Renal pelvis (tissue), 1 donor: ENCODE measurements at regions not wholly inside any gene's neighbourhood (a gene's known extent, or its start where the extent isn't known, plus 50 kb on each side); places are given as distances from the start of the nearest gene placed in this dataset.
A peak's percentile ranks its signal among the peaks of the same experiment; 100 is the strongest.
"Not testable (repeated sequence)": the region's sequence is repeated elsewhere in the genome, so short reads cannot be mapped to it uniquely, and the experiment has no call there.

Experiments used
- DNase-seq: peaks from one replicate; pipeline ENCODE4 v3.0.0-alpha.2; 2013

DNA sequence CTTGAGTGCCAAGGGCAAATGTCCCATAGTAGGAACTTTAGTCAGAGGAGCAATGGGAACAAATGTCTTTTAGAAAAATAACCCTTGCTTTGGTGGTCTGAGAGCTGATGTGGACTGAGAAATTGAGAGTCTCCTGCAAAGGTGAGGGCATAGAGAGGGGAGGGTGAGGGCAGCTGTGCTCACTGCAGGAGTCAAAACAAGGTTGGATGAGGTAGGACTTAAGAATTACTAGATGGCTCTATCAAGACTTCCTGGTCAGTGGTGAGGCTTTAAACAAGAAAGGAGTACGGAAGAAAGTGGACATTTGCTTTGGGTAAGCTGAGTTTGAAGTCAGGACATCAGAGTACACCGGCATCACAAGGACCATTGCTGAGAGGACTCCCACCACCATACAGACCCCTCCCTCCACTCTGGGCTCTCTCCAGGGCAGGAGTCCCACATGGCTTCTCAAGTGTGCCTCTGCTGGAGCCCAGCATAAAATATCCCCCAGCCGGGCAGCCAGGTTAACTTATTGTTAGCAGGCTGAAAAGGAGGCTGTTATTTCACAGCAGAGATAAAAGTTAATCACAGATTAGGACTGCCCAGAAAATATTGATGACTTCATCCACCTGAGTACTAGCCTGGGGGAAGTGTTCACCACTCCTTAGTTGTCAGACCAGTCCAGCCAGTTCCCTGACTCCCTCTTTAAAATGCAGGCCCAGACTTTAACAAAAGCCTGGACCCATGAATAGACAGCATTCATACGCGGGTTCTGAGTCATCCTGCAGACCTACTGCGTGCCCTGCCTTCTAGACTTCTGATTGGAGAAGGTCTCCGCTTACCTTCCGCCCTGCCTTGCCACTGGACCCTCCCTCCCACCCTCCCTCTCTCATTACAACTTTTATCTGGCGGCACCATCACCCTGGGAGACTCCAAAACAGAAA is 167.2 kb downstream of the BCL2L11 start:
- DNase-seq, result peak; percentile 34

DNA sequence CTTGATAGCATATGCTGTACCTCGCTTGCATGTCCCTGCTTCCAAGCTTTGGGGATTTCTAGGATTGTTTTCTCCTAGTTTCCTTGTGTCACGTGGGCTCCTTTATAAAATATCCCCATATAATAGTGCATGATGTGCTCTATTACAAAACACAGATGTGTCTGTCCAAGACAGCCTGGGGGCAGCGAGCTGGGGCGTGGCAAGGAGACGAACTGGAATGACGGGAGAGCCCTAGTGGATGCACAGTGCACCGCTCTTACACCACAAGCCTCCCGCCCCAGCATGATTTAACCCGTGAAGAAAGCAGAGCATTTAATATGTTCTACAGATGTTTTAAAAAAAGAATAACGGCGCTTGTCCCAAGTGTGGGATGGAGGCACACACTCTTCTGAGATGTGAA is 169.7 kb downstream of the BCL2L11 start:
- DNase-seq, result not testable (repeated sequence)

DNA sequence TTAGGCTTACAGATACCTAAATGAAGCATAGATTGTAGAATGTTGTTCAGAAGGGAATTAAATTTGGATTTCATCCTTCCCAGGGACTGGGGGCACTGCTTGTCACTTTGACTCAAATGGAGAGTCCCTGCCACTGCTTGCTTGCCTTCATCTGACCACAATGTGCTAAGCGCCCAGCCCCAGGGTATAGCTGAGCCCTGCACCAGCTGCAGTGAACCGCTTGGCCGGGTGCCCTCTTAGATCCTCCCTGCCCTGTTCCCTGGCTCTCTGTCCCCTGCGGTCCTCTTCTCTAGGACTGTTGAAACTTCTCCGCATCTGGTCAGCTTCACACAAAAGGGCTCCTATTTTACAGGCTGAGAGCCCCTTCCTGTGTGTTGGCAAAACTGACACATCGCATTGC is 170.9 kb downstream of the BCL2L11 start:
- not testable (repeated sequence) for DNase-seq

DNA sequence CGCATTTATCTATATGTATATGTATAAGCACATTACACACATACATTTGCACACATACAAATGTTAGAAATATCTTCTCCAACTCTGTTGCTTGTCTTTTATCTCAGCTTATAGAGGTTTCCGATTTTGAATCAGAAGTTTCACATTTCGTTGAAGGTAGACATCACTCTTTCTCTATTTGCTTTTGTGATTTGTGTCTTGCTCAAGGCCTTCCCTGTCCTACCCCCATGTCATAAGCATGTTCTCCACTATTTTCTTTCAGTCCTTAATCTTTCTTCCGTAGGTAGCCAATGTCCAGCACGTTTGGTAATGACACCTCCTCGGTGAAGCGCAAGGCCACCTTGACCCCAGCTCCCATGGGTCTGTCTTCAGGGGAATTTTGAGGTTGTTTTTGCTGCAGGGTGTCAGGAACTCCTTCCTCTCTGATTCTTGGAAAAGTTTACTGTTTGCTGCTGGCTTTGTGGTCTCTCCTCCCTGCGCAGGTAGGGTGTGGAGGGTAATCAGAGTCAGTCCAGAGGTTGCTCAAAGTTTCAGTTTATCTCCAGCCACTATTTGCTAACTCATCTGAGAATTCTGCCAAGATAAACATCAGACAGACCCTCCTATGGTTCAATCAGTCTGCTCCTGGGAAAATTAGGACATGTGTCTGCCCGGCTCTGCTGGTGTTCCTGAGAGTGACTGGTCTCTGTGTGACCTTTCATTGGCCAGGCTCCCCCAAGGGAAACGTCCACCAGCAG is 171.7 kb downstream of the BCL2L11 start:
- DNase-seq, result not testable (repeated sequence)

GRCh38 chr2:111294699-111295098 is 174.0 kb downstream of the BCL2L11 start:
- not testable (repeated sequence) for DNase-seq

GRCh38 chr2:111296122-111296804 is 175.5 kb downstream of the BCL2L11 start:
- DNase-seq, result not testable (repeated sequence)

DNA sequence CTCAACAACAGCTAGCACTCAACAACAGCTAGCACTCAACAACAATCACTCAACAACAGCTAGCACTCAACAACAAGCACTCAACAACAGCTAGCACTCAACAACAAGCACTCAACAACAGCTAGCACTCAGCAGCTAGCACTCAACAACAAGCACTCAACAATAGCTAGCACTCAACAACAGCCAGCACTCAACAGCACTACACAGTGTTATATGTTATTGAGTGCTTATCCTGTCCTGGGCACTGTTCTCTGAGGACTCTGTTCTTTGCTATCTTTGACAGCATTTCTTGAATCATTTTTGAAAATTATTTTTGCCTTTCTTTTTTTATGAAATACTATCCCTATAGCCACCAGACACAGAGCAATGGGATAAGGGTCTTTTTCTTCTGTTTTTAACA is 176.4 kb downstream of the BCL2L11 start:
- not testable (repeated sequence) for DNase-seq

DNA sequence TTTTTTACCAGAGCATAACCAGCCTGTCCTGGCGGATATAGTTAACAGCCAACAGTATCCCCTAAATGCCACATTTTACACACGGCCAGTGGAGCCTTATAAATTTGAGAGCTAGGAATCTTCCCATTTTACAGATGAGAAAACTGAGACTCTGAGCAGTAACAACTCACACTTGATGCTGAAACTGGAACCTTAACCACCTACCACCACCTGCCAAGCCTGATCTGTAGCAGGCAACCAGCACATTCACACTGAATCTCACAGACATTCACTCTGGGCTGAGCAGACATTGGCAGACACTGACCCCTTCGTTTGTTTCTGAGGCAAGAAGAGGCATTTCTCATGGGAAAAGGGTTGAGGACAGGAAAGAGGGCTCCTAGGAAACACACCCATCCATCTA is 178.2 kb downstream of the BCL2L11 start:
- not testable (repeated sequence) for DNase-seq

DNA sequence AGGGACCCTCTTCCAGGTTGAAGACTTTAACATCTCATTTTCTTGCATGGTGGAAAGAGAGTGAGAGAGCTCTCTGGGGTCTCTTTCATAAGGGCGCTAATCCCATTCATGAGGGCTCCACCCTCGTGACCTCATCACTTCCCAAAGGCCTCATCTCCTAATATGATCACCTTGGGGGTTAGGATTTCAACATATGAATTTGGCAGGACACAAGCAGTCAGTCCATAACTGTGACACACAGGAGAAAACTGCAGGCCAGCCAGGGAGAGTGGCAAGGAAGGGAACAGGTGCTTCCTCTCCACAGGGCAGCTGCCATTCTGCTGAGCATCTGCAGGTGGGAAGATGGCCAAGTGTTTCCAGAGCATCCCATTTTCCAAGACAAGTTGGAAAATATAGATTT is 178.9 kb downstream of the BCL2L11 start:
- not testable (repeated sequence) for DNase-seq

DNA sequence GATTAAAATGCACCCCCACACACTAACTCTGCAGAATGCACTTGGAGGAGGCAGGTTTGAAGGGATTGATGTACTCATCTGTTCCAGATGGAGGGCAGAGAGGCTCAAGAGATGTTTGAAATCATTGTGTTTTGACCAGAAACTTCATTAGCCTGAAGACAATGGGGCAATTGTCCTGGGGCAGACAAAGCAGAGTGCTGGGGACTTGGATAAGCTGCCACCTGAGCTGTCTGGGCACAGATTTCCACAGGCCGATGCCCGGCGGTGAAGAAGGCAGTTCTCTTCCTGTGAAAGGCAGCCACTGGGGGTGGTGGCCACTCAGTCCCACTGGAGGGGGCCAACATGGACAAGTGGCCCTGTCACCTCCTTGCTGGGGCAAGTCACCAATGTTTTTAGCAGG is 181.0 kb downstream of the BCL2L11 start:
- DNase-seq, result not testable (repeated sequence)

DNA sequence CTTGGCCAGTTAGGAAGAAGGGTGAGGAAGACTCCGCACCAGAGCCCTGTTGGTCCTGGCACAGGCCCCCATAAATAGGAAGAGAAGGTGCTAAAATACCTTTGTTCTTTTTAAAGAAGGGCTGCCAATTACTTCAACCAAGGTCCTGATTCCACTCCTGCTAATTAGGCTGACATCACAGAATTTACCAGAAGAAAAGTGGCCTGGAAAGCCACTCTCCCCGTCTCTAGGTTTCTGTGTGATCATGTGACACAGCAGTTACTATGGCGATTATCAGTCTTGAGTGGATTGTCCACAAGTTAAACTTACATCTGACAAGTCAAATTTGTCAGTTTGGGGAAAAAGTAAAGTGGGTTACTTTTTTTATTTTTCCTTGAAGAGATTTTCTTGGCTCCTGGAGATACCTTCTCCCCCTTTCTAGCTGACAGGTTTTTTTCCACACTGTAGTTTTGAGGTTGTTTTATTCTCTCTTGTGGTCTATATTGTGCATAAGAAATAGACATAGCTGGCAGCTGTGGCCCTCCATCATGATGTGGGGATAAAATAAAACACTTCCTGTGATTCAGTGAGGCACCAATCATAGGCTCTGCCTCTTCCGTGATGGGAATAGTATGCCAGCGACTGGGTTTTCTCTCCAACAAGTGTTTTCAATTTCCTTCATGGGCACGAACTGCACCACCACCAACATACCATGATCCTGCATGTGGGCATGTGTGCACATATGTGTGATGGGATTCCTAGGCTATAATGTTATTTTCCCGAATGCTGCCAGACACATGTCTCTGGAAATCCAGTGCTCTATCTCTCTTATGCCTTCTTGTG is 181.9 kb downstream of the BCL2L11 start:
- DNase-seq, result not testable (repeated sequence)

DNA sequence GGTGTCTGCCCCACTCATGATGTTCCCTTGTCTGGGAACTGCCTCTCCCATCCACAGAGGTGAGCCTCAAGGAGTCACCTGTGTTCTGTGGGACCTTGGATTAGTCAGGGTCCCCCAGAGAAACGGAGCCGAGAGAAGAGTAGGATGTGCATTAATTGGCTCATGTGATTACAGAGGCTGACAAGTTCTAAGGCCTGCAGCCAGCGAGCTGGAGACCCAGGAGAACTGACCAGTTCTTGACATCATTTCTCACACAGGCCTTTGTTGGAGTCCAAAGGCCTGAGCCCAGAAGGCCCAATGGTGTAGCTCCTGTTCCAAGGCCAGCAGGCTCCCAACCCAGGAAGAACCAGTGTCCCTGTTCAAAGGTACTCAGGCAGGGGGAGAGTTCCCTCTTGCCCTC is 186.6 kb downstream of the BCL2L11 start:
- DNase-seq, result not testable (repeated sequence)

- not testable (repeated sequence) for DNase-seq
Observed at GRCh38 chr2:111309231-111310075, 188.7 kb downstream of the BCL2L11 start.

GRCh38 chr2:111310395-111310794 is 189.7 kb downstream of the BCL2L11 start:
- DNase-seq, result not testable (repeated sequence)

GRCh38 chr2:111311568-111311967 is 190.9 kb downstream of the BCL2L11 start:
- not testable (repeated sequence) for DNase-seq

- DNase-seq, result not testable (repeated sequence)
Observed at GRCh38 chr2:111312897-111313607, 192.3 kb downstream of the BCL2L11 start.

DNA sequence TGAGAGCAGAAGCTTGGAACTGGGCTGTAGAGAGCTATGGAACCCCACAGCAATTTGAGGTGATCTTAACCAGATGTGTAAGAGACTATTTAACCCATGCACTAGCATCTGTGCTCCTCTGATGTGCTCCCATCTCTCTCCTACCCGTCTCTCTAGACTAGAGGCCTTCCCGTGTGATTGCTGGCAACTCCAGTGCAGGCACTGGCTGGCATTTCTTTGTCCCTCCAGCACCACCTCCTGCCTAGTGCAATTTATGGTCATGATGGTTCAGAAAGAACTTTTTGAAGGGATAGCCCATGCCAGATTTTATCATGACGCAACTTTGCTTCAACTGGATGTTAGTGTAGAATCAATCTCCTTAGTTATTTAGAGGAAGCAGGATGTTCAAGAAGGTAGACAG is 193.0 kb downstream of the BCL2L11 start:
- not testable (repeated sequence) for DNase-seq

GRCh38 chr2:111315188-111315917 is 194.6 kb downstream of the BCL2L11 start:
- DNase-seq, result not testable (repeated sequence)

DNA sequence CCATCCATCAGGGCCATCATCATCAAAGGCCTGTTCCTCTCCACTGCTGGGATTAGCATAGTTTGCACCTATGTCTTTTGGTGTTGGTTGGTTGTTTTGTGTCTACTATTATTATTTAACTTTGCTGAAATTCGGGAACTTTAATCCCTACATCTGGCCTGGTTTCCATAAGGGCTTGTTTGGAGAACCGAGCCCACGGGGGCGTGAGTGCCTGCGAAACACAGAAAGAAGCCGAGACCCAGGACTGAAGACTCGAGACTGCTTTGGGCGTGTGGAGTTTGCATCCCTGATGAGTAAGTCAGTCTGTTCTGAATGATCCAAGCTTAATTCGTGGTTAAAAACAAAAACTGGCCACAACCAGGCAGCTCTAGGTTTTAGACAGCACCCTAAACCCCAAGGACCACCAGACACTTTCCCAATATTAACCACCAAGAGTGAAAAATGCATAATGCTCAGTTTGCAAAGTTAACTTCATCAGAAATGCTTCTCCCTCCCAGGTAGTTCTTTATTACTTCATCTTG is 195.6 kb downstream of the BCL2L11 start:
- DNase-seq, result not testable (repeated sequence)
